ENCODE measurements at regions not wholly inside any gene's neighbourhood (a gene's known extent, or its start where the extent isn't known, plus 50 kb on each side); places are given as distances from the start of the nearest gene placed in this dataset.

DNA sequence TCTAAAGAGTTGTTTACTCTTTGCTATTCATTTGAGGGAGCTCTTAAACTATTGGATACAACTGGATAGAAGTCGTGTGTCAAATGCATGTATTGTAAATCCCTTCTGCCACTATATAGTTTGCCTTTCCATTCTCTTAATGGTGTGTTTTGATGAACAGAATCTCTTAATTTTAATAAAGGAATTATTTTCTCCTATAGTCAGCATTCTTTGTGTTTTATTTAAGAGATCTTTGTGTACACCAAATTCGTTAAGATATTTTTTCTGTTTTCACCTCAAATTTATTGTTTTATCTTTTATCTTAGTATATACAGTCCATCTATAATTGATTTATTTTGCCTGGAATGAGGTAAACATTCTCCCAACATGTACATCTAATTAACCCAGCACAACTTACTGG is 551.5 kb upstream of the AGTR1 start:
- H3K27ac ChIP-seq = no peak overlapping the region
- no peak for DNase-seq (ENCODE audit: low spot score in 2 of 2)
- H3K36me3 ChIP-seq = no peaks in the 10 kb centered on the region
- no peaks in the 10 kb centered on the region for H3K9me3 ChIP-seq
- peaks cover 0 to 7% (median 0%) of the 10 kb centered on the region in 4 donors for H3K4me1 ChIP-seq
- no peak for TF ChIP-seq CTCF (IDR thresholded peaks at IDR 0.05)
- no peak for TF ChIP-seq POLR2A (IDR thresholded peaks at IDR 0.05)
- no peak for TF ChIP-seq EP300 (IDR thresholded peaks at IDR 0.05)
- H3K4me3 ChIP-seq = no peak overlapping the region
- WGBS, 2 donors = 74 to 78% methylated on average over 2 of the region's 2 CpGs
- H3K27me3 ChIP-seq = no peaks in the 10 kb centered on the region

DNA sequence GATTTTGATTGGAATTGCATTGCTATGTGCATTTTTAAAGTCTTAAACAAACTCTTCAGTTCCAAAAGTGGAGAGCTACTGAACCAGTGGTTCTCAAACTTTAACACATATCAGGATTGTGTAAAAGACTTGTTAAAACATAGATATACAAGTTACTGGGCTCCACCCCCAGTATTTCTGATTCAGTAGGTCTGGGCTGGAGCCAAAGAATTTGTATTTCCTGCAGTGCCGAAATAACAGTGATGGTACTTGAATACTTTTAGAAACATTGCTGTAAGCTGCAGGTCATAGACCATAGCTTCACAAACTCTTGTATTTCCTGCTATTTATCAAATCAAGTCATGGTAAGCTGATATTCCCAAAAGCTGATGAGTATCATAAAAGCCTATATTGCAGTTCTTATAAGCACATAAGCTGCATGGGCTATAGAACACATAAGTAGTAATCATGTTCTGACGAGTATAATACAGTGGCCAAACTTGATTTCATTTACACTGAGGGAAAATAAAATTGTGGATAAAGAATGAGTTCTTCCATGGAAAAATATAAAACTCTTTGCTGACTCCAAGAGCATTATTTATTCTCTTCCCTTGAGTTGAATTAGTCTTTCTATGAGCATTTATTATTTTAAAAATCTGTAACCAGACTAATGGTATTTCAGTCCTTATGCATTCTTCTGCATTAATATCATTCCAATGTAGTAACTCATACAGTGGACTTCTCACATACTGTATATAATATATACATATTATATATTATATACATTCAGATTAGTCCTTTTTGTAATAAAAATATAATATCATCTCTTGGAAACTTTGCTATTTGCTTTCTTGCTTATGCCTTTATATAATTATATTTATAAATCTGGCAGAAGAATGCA is 550.5 kb upstream of the AGTR1 start:
- no peaks in the 10 kb centered on the region for H3K36me3 ChIP-seq
- WGBS, 2 donors = 29 to 34% methylated on average over 2 of the region's 2 CpGs
- H3K4me1 ChIP-seq = peaks cover 0 to 7% (median 0%) of the 10 kb centered on the region in 4 donors
- no peak overlapping the region for H3K4me3 ChIP-seq
- no peaks in the 10 kb centered on the region for H3K27me3 ChIP-seq
- H3K27ac ChIP-seq = no peak overlapping the region
- TF ChIP-seq POLR2A (IDR thresholded peaks at IDR 0.05) = no peak
- no peak for TF ChIP-seq EP300 (IDR thresholded peaks at IDR 0.05)
- TF ChIP-seq CTCF (IDR thresholded peaks at IDR 0.05) = no peak
- no peaks in the 10 kb centered on the region for H3K9me3 ChIP-seq
- no peak for DNase-seq (ENCODE audit: low spot score in 2 of 2)

DNA sequence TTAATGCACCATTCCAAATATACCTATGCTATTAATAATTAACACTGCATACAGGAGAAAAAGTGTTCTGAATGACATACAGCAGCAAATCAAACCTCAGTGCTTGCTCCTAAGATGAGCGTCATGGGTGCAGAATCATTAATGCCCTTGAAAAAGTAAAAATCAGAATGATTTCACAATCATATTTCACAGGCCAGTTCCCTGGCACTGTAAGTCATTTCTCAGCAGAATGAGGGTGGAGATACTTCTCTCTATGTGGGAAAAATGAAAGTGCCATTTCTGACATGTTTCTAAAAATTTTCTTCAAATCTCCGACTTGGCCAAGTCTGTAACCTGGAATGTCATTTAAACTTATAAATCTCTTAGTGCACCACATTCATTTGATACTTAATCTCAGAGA is 549.8 kb upstream of the AGTR1 start:
- WGBS, 2 donors = 57 to 67% methylated on average over 2 of the region's 2 CpGs
- H3K4me3 ChIP-seq = no peak overlapping the region
- no peaks in the 10 kb centered on the region for H3K27me3 ChIP-seq
- H3K9me3 ChIP-seq = no peaks in the 10 kb centered on the region
- TF ChIP-seq POLR2A (IDR thresholded peaks at IDR 0.05) (no peak), CTCF (IDR thresholded peaks at IDR 0.05) (no peak), EP300 (IDR thresholded peaks at IDR 0.05) (no peak)
- H3K27ac ChIP-seq = no peak overlapping the region
- no peak for DNase-seq (ENCODE audit: low spot score in 2 of 2)
- H3K4me1 ChIP-seq = peaks cover 0 to 7% (median 0%) of the 10 kb centered on the region in 4 donors
- H3K36me3 ChIP-seq = no peaks in the 10 kb centered on the region

- no peak for TF ChIP-seq CTCF (IDR thresholded peaks at IDR 0.05)
- no peak for TF ChIP-seq EP300 (IDR thresholded peaks at IDR 0.05)
- no peak for TF ChIP-seq POLR2A (IDR thresholded peaks at IDR 0.05)
- no peak overlapping the region for H3K27ac ChIP-seq
- no peaks in the 10 kb centered on the region for H3K27me3 ChIP-seq
- WGBS, 2 donors = 75 to 93% methylated on average over 2 of the region's 2 CpGs
- no peak overlapping the region for H3K4me3 ChIP-seq
- no peaks in the 10 kb centered on the region for H3K9me3 ChIP-seq
- H3K36me3 ChIP-seq = no peaks in the 10 kb centered on the region
- no peak for DNase-seq (ENCODE audit: low spot score in 2 of 2)
- peaks cover 0 to 7% (median 0%) of the 10 kb centered on the region in 4 donors for H3K4me1 ChIP-seq
Measured at GRCh38 chr3:148149556-148149955, 548.1 kb upstream of the AGTR1 start.

- no peaks in the 10 kb centered on the region for H3K36me3 ChIP-seq
- no peak overlapping the region for H3K4me3 ChIP-seq
- no peaks in the 10 kb centered on the region for H3K9me3 ChIP-seq
- H3K4me1 ChIP-seq = peaks cover 0 to 7% (median 0%) of the 10 kb centered on the region in 4 donors
- WGBS, 2 donors = 93% methylated on average over 2 of the region's 2 CpGs
- no peak for DNase-seq (ENCODE audit: low spot score in 2 of 2)
- TF ChIP-seq EP300 (IDR thresholded peaks at IDR 0.05) (no peak), CTCF (IDR thresholded peaks at IDR 0.05) (no peak), POLR2A (IDR thresholded peaks at IDR 0.05) (no peak)
- no peak overlapping the region for H3K27ac ChIP-seq
- no peaks in the 10 kb centered on the region for H3K27me3 ChIP-seq
Measured at GRCh38 chr3:148150141-148150540, 547.6 kb upstream of the AGTR1 start.
